ENCODE measurements at regions not wholly inside any gene's neighbourhood (a gene's known extent, or its start where the extent isn't known, plus 50 kb on each side); places are given as distances from the start of the nearest gene placed in this dataset.

GRCh38 chr14:97297100-97297499 lies 499.9 kb downstream of the VRK1 start:
- DNase-seq: no peak

GRCh38 chr14:97298331-97298730 lies 501.1 kb downstream of the VRK1 start:
- DNase-seq: no peak

GRCh38 chr14:97298736-97299135 lies 501.6 kb downstream of the VRK1 start:
- no peak for DNase-seq

- no peak for DNase-seq
Observed at GRCh38 chr14:97299661-97300060, 502.5 kb downstream of the VRK1 start.

- no peak for DNase-seq
Observed at GRCh38 chr14:97301931-97302559, 504.9 kb downstream of the VRK1 start.

GRCh38 chr14:97306133-97306759 lies 509.1 kb downstream of the VRK1 start:
- DNase-seq: no peak

GRCh38 chr14:97306760-97307246 lies 509.6 kb downstream of the VRK1 start:
- no peak for DNase-seq

GRCh38 chr14:97311411-97311810 lies 514.2 kb downstream of the VRK1 start:
- no peak for DNase-seq

- DNase-seq: no peak
Observed at GRCh38 chr14:97312910-97313309, 515.7 kb downstream of the VRK1 start.

- DNase-seq: no peak
Observed at GRCh38 chr14:97315790-97316189, 518.6 kb downstream of the VRK1 start.

- no peak for DNase-seq
Observed at GRCh38 chr14:97318380-97318779, 521.2 kb downstream of the VRK1 start.

- DNase-seq: no peak
Observed at GRCh38 chr14:97319691-97320090, 522.5 kb downstream of the VRK1 start.

GRCh38 chr14:97328743-97329142 lies 531.6 kb downstream of the VRK1 start:
- no peak for DNase-seq

- no peak for DNase-seq
Observed at GRCh38 chr14:97329701-97330100, 532.5 kb downstream of the VRK1 start.

- DNase-seq: no peak
Observed at GRCh38 chr14:97331058-97331457, 533.9 kb downstream of the VRK1 start.

- DNase-seq: no peak
Observed at GRCh38 chr14:97331526-97331925, 534.3 kb downstream of the VRK1 start.

- no peak for DNase-seq
Observed at GRCh38 chr14:97336179-97336578, 539.0 kb downstream of the VRK1 start.

GRCh38 chr14:97336816-97337215 lies 539.6 kb downstream of the VRK1 start:
- DNase-seq: no peak

GRCh38 chr14:97337267-97337666 lies 540.1 kb downstream of the VRK1 start:
- no peak for DNase-seq

GRCh38 chr14:97337670-97338069 lies 540.5 kb downstream of the VRK1 start:
- DNase-seq: no peak

- no peak for DNase-seq
Observed at GRCh38 chr14:97344666-97345065, 547.5 kb downstream of the VRK1 start.

- DNase-seq: no peak
Observed at GRCh38 chr14:97346675-97347074, 549.5 kb downstream of the VRK1 start.

GRCh38 chr14:97349463-97349862 lies 552.3 kb downstream of the VRK1 start:
- DNase-seq: no peak

GRCh38 chr14:97349946-97350345 lies 552.8 kb downstream of the VRK1 start:
- DNase-seq: no peak

Measured in right lung (tissue), 2 donors.